Body of pancreas (tissue), 4 donors: ENCODE measurements at regions not wholly inside any gene's neighbourhood (a gene's known extent, or its start where the extent isn't known, plus 50 kb on each side); places are given as distances from the start of the nearest gene placed in this dataset.

Source experiments
- CTCF ChIP-seq, 7 experiments: fragments of 450-650 bp in 4 of 7; fragments of 200-600 bp in 3 of 7; sonication (generic) in 3 of 7; IDR thresholded peaks; one replicate each; pipeline ENCODE4 v1.5.1; 2016 to 2019; ENCODE audit warnings: antibody characterized with exemption in 7 of 7
- POLR2A ChIP-seq, 3 donors: fragments of 450-650 bp; IDR thresholded peaks; one replicate each; pipeline ENCODE4 v1.6.1; 2016; ENCODE audit warnings: antibody characterized with exemption in 3 of 3, mild to moderate bottlenecking in 2 of 3

DNA sequence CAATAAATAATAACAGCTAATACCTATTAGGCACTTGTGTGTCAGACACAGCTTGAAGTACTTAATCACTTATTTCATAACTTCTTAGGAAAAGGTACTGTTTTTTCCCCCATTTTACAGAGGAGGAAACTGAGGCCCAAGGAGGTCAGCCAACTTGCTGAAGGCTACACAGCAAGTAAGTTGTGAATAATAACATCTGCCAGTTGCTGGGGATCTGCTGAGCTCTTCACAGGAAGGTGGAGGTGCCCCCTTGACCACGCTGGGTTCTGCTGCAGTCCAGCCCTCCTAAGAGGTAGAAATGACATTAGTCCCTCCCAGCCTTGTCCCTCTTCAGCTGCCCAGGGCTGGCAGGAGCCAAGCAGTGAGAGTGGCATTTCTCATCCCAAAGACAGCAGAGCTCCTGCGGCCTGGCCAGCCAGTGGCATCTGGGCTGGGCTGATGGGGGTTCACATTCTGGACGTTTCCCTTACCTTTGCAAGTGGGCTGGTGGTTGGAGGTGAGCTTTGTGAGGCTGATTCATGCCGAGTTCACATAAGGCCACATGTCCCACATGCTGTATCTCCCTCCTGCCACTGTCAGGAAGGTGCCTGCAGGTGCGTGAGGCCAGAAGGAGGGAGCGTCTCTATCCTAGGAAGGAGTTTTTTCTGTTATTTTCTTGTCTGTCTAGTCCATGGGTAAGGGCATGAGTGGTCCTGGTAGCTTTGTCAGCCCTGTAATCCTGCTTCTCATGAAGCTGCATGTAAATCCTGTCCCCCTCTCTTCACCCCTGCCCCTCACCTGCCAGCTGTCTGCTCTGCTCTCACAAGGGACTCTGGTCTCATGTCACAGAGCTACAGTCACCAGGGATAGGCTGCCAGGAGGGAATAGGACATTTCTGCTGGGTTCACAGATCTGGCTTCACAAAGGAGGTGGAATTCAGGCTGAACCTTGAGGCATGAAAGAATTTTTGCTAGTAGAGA lies 171.7 kb downstream of the MACROH2A1 start:
- TF ChIP-seq CTCF (IDR thresholded peaks at IDR 0.05) (no peak), POLR2A (IDR thresholded peaks at IDR 0.05) (no peak)
